ENCODE measurements at regions not wholly inside any gene's neighbourhood (a gene's known extent, or its start where the extent isn't known, plus 50 kb on each side); places are given as distances from the start of the nearest gene placed in this dataset.
"Not testable (repeated sequence)": the region's sequence is repeated elsewhere in the genome, so short reads cannot be mapped to it uniquely, and the experiment has no call there.

GRCh38 chr2:217622205-217623060, 380.4 kb downstream of the TNS1 start:
- no peak for DNase-seq

- no peak for DNase-seq
Observed at GRCh38 chr2:217621391-217621801, 381.4 kb downstream of the TNS1 start.

- no peak for DNase-seq
Observed at GRCh38 chr2:217618744-217619143, 384.1 kb downstream of the TNS1 start.

- no peak for DNase-seq
Observed at GRCh38 chr2:217617616-217618022, 385.2 kb downstream of the TNS1 start.

- DNase-seq, result no peak
Observed at GRCh38 chr2:217616936-217617335, 385.9 kb downstream of the TNS1 start.

- DNase-seq, result no peak
Observed at GRCh38 chr2:217615171-217615570, 387.6 kb downstream of the TNS1 start.

- no peak for DNase-seq
Observed at GRCh38 chr2:217614498-217614897, 388.3 kb downstream of the TNS1 start.

- no peak for DNase-seq
Observed at GRCh38 chr2:217614096-217614495, 388.7 kb downstream of the TNS1 start.

- no peak for DNase-seq
Observed at GRCh38 chr2:217612920-217613319, 389.9 kb downstream of the TNS1 start.

- DNase-seq, result no peak
Observed at GRCh38 chr2:217612211-217612610, 390.6 kb downstream of the TNS1 start.

GRCh38 chr2:217611626-217612127, 391.1 kb downstream of the TNS1 start:
- DNase-seq, result no peak

GRCh38 chr2:217611056-217611455, 391.7 kb downstream of the TNS1 start:
- DNase-seq, result no peak

- DNase-seq, result peak; percentile 29 to 43
Observed at GRCh38 chr2:217610401-217610814, 392.4 kb downstream of the TNS1 start.

GRCh38 chr2:217609952-217610351, 392.8 kb downstream of the TNS1 start:
- no peak for DNase-seq

- no peak for DNase-seq
Observed at GRCh38 chr2:217606296-217606695, 396.5 kb downstream of the TNS1 start.

GRCh38 chr2:217604527-217605194, 398.1 kb downstream of the TNS1 start:
- DNase-seq, result no peak

GRCh38 chr2:217601601-217602000, 401.2 kb downstream of the TNS1 start:
- DNase-seq, result no peak

GRCh38 chr2:217599906-217600305, 402.9 kb downstream of the TNS1 start:
- DNase-seq, result no peak

- no peak for DNase-seq
Observed at GRCh38 chr2:217597681-217598080, 405.1 kb downstream of the TNS1 start.

- no peak for DNase-seq
Observed at GRCh38 chr2:217597145-217597544, 405.6 kb downstream of the TNS1 start.

- DNase-seq, result no peak
Observed at GRCh38 chr2:217593732-217594131, 409.1 kb downstream of the TNS1 start.

- DNase-seq, result no peak
Observed at GRCh38 chr2:217588266-217588665, 414.5 kb downstream of the TNS1 start.

GRCh38 chr2:217585362-217585761, 417.4 kb downstream of the TNS1 start:
- no peak for DNase-seq

GRCh38 chr2:217580407-217580806, 422.4 kb downstream of the TNS1 start:
- DNase-seq, result not testable (repeated sequence)

All from activated CD4-positive, alpha-beta T cell treated with anti-CD3 and anti-CD28 coated beads, Interleukin-2, amount 50 U/mL, for 4 hours (primary cell).